Osteoblast (primary cell): ENCODE measurements at regions not wholly inside any gene's neighbourhood (a gene's known extent, or its start where the extent isn't known, plus 50 kb on each side); places are given as distances from the start of the nearest gene placed in this dataset.
A peak's percentile ranks its signal among the peaks of the same experiment; 100 is the strongest.

Experiments
- DNase-seq: peaks from one replicate; pipeline ENCODE4 v3.0.0; 2011; ENCODE audit warnings: low spot score, mixed read lengths; ENCODE audit not compliant: insufficient read length; ENCODE audit errors: missing footprints
- H2AFZ ChIP-seq: 2 replicates; pipeline ENCODE4 v1.6.0; 2011; ENCODE audit warnings: mild to moderate bottlenecking, low read length
- H3K27ac ChIP-seq: 2 replicates; pipeline ENCODE4 v1.5.1; 2011; ENCODE audit warnings: mild to moderate bottlenecking, low read depth, low read length, moderate library complexity
- H3K27me3 ChIP-seq: 2 replicates; pipeline ENCODE4 v1.6.0; 2012; ENCODE audit warnings: mild to moderate bottlenecking, control low read depth, inconsistent platforms, low read length, moderate library complexity; ENCODE audit not compliant: insufficient read depth
- H3K36me3 ChIP-seq: 2 replicates; pipeline ENCODE4 v1.5.1; 2011; ENCODE audit warnings: mild to moderate bottlenecking, low read length, control low read depth, moderate library complexity; ENCODE audit not compliant: insufficient read depth
- H3K4me1 ChIP-seq: 2 replicates; pipeline ENCODE4 v1.5.1; 2011; ENCODE audit warnings: mild to moderate bottlenecking, low read length, control low read depth, moderate library complexity; ENCODE audit not compliant: insufficient read depth
- H3K4me2 ChIP-seq: 2 replicates; pipeline ENCODE4 v1.6.0; 2011; ENCODE audit warnings: mild to moderate bottlenecking, low read length; ENCODE audit not compliant: insufficient read depth
- H3K4me3 ChIP-seq: fragments of 200-600 bp; sonication (generic); 3 replicates; pipeline ENCODE4 v1.5.1; 2012; ENCODE audit warnings: mild to moderate bottlenecking, low read length, inconsistent platforms; ENCODE audit not compliant: insufficient read depth
- H3K79me2 ChIP-seq: 2 replicates; pipeline ENCODE4 v1.6.0; 2012; ENCODE audit warnings: mild to moderate bottlenecking, low read length, control low read depth, inconsistent platforms; ENCODE audit not compliant: insufficient read depth
- H3K9me3 ChIP-seq: 2 replicates; pipeline ENCODE4 v1.5.1; 2011; ENCODE audit warnings: low read depth, low read length, control low read depth
- H4K20me1 ChIP-seq: 2 replicates; pipeline ENCODE4 v1.6.0; 2012; ENCODE audit warnings: mild to moderate bottlenecking, low read length, control low read depth; ENCODE audit not compliant: insufficient read depth
- TF ChIP-seq, protein P1 (sequence below): IDR thresholded peaks from 2 replicates; pipeline ENCODE4 v1.5.1; 2011; ENCODE audit warnings: mild to moderate bottlenecking, low read depth, low read length, moderate library complexity; ENCODE audit errors: extremely low read depth

- Histone ChIP-seq H3K4me2 (peak overlapping the region; percentile 55), H3K36me3 (no peaks in the 10 kb centered on the region), H2AFZ (peak overlapping the region; percentile 73), H4K20me1 (no peaks in the 10 kb centered on the region), H3K79me2 (no peaks in the 10 kb centered on the region), H3K4me3 (peak overlapping the region; percentile 34), H3K27me3 (no peaks in the 10 kb centered on the region), H3K27ac (peak overlapping the region; percentile 5), H3K4me1 (peaks cover 12% of the 10 kb centered on the region), H3K9me3 (no peaks in the 10 kb centered on the region)
- no peak for DNase-seq
- TF ChIP-seq, protein P1, sequence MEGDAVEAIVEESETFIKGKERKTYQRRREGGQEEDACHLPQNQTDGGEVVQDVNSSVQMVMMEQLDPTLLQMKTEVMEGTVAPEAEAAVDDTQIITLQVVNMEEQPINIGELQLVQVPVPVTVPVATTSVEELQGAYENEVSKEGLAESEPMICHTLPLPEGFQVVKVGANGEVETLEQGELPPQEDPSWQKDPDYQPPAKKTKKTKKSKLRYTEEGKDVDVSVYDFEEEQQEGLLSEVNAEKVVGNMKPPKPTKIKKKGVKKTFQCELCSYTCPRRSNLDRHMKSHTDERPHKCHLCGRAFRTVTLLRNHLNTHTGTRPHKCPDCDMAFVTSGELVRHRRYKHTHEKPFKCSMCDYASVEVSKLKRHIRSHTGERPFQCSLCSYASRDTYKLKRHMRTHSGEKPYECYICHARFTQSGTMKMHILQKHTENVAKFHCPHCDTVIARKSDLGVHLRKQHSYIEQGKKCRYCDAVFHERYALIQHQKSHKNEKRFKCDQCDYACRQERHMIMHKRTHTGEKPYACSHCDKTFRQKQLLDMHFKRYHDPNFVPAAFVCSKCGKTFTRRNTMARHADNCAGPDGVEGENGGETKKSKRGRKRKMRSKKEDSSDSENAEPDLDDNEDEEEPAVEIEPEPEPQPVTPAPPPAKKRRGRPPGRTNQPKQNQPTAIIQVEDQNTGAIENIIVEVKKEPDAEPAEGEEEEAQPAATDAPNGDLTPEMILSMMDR, result no peak
Measured at GRCh38 chr3:82080261-82080660, 318.8 kb upstream of the GBE1 start.

- TF ChIP-seq, protein P1, result no peak
- DNase-seq, result no peak
- Histone ChIP-seq H3K9me3 (no peaks in the 10 kb centered on the region), H3K4me2 (no peak overlapping the region), H3K36me3 (no peaks in the 10 kb centered on the region), H3K27me3 (no peaks in the 10 kb centered on the region), H3K4me1 (peaks cover 12% of the 10 kb centered on the region), H2AFZ (no peak overlapping the region), H3K27ac (no peak overlapping the region), H3K79me2 (no peaks in the 10 kb centered on the region), H4K20me1 (no peaks in the 10 kb centered on the region), H3K4me3 (no peak overlapping the region)
Measured at GRCh38 chr3:82079335-82079890, 318.0 kb upstream of the GBE1 start.

DNA sequence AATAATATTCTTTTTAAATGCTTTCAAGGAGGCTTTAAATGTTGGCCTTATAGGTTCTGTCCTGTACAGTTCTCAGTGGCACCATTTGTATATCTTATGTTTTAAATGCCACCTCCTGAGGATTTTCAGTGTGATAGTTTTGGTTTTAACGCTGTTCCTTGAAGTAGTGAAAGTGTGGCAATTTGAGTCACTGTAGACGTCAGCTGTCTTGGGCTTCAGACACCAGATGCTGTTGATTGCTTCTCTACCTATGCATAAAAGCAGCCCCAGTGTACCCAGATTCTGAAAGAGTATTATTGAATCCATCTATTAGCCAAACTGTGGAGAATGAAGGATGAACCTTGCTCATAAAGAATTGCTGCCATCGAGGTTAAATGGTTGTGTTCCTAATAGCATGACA, 316.8 kb upstream of the GBE1 start:
- no peak for DNase-seq
- H3K27ac ChIP-seq, result no peak overlapping the region

DNA sequence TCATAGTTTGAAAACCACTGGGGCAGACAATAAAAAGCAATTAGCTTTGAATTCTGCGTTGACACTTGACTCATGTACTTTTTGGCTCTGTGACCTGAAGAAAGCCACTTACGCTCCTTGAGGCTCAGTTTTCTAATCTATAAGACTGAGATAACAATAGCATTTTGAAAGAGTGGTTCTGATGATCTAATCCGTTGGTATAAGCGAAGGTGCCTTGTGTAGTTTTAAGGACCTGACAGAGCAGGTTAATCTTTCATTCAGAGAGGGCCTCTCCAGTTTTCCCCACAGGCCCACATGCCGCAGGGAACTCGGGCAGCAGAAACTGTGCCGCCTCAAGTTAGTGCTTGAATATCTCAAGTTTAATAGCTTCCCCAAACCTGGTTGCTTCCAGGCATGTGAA, 306.0 kb upstream of the GBE1 start:
- H3K27me3 ChIP-seq, result no peaks in the 10 kb centered on the region
- no peak overlapping the region for H3K4me2 ChIP-seq
- no peak overlapping the region for H3K27ac ChIP-seq
- no peak for DNase-seq
- H3K4me1 ChIP-seq, result no peaks in the 10 kb centered on the region
- H3K9me3 ChIP-seq, result no peaks in the 10 kb centered on the region
- H3K79me2 ChIP-seq, result no peaks in the 10 kb centered on the region
- H3K36me3 ChIP-seq, result no peaks in the 10 kb centered on the region
- no peak overlapping the region for H2AFZ ChIP-seq
- no peaks in the 10 kb centered on the region for H4K20me1 ChIP-seq
- H3K4me3 ChIP-seq, result no peak overlapping the region
- TF ChIP-seq, protein P1, result no peak

More for the DNA sequence above, 316.8 kb upstream of the GBE1 start:
- Histone ChIP-seq H3K4me1 (peaks cover 12% of the 10 kb centered on the region), H3K27me3 (no peaks in the 10 kb centered on the region), H4K20me1 (no peaks in the 10 kb centered on the region), H2AFZ (peak overlapping the region; percentile 26), H3K4me2 (no peak overlapping the region), H3K9me3 (no peaks in the 10 kb centered on the region), H3K79me2 (no peaks in the 10 kb centered on the region), H3K4me3 (no peak overlapping the region), H3K36me3 (no peaks in the 10 kb centered on the region)
- TF ChIP-seq, protein P1, result no peak
